ENCODE measurements at regions not wholly inside any gene's neighbourhood (a gene's known extent, or its start where the extent isn't known, plus 50 kb on each side); places are given as distances from the start of the nearest gene placed in this dataset.

GRCh38 chr6:22727710-22728109 is 158.3 kb downstream of the HDGFL1 start:
- DNase-seq (ENCODE audit: low read depth) (no peak), FAIRE-seq (no peak)
- no peak for TF ChIP-seq CTCF (IDR thresholded peaks at IDR 0.05; ENCODE audit: insufficient read depth, low read length, severe bottlenecking)
- Histone ChIP-seq H3K4me3 (ENCODE audit: low read depth, low read length) (no peak overlapping the region), H3K36me3 (ENCODE audit: control insufficient read depth, insufficient read depth, low read length) (no peaks in the 10 kb centered on the region), H3K27me3 (ENCODE audit: control insufficient read depth, insufficient read depth, low read length) (no peaks in the 10 kb centered on the region)

- no peak overlapping the region for H3K4me3 ChIP-seq (ENCODE audit: low read depth, low read length)
- no peak for TF ChIP-seq CTCF (IDR thresholded peaks at IDR 0.05; ENCODE audit: insufficient read depth, low read length, severe bottlenecking)
- no peak for FAIRE-seq
- no peaks in the 10 kb centered on the region for H3K27me3 ChIP-seq (ENCODE audit: control insufficient read depth, insufficient read depth, low read length)
- H3K36me3 ChIP-seq (ENCODE audit: control insufficient read depth, insufficient read depth, low read length): no peaks in the 10 kb centered on the region
- DNase-seq (ENCODE audit: low read depth): no peak
These were observed 163.0 kb downstream of the HDGFL1 start for GRCh38 chr6:22732176-22732970.

GRCh38 chr6:22736740-22737139 is 167.4 kb downstream of the HDGFL1 start:
- H3K36me3 ChIP-seq (ENCODE audit: control insufficient read depth, insufficient read depth, low read length): no peaks in the 10 kb centered on the region
- no peaks in the 10 kb centered on the region for H3K27me3 ChIP-seq (ENCODE audit: control insufficient read depth, insufficient read depth, low read length)
- DNase-seq (ENCODE audit: low read depth) (no peak), FAIRE-seq (no peak)
- H3K4me3 ChIP-seq (ENCODE audit: low read depth, low read length): no peak overlapping the region
- TF ChIP-seq CTCF (IDR thresholded peaks at IDR 0.05; ENCODE audit: insufficient read depth, low read length, severe bottlenecking): no peak

GRCh38 chr6:22737331-22737730 is 168.0 kb downstream of the HDGFL1 start:
- Histone ChIP-seq H3K27me3 (ENCODE audit: control insufficient read depth, insufficient read depth, low read length) (no peaks in the 10 kb centered on the region), H3K36me3 (ENCODE audit: control insufficient read depth, insufficient read depth, low read length) (no peaks in the 10 kb centered on the region), H3K4me3 (ENCODE audit: low read depth, low read length) (no peak overlapping the region)
- peak; percentile 38 for TF ChIP-seq CTCF (IDR thresholded peaks at IDR 0.05; ENCODE audit: insufficient read depth, low read length, severe bottlenecking)
- FAIRE-seq (no peak), DNase-seq (ENCODE audit: low read depth) (peak; percentile 29)

- DNase-seq (ENCODE audit: low read depth) (peak; percentile 54), FAIRE-seq (no peak)
- no peaks in the 10 kb centered on the region for H3K27me3 ChIP-seq (ENCODE audit: control insufficient read depth, insufficient read depth, low read length)
- H3K4me3 ChIP-seq (ENCODE audit: low read depth, low read length): no peak overlapping the region
- no peak for TF ChIP-seq CTCF (IDR thresholded peaks at IDR 0.05; ENCODE audit: insufficient read depth, low read length, severe bottlenecking)
- no peaks in the 10 kb centered on the region for H3K36me3 ChIP-seq (ENCODE audit: control insufficient read depth, insufficient read depth, low read length)
These were observed 168.8 kb downstream of the HDGFL1 start for GRCh38 chr6:22738194-22738593.

GRCh38 chr6:22747571-22747970 is 178.2 kb downstream of the HDGFL1 start:
- no peaks in the 10 kb centered on the region for H3K36me3 ChIP-seq (ENCODE audit: control insufficient read depth, insufficient read depth, low read length)
- H3K4me3 ChIP-seq (ENCODE audit: low read depth, low read length): no peak overlapping the region
- FAIRE-seq (no peak), DNase-seq (ENCODE audit: low read depth) (no peak)
- TF ChIP-seq CTCF (IDR thresholded peaks at IDR 0.05; ENCODE audit: insufficient read depth, low read length, severe bottlenecking): no peak
- no peaks in the 10 kb centered on the region for H3K27me3 ChIP-seq (ENCODE audit: control insufficient read depth, insufficient read depth, low read length)

Data from bronchial epithelial cell (primary cell).